ENCODE measurements at regions not wholly inside any gene's neighbourhood (a gene's known extent, or its start where the extent isn't known, plus 50 kb on each side); places are given as distances from the start of the nearest gene placed in this dataset.
"Not testable (repeated sequence)": the region's sequence is repeated elsewhere in the genome, so short reads cannot be mapped to it uniquely, and the experiment has no call there.

DNA sequence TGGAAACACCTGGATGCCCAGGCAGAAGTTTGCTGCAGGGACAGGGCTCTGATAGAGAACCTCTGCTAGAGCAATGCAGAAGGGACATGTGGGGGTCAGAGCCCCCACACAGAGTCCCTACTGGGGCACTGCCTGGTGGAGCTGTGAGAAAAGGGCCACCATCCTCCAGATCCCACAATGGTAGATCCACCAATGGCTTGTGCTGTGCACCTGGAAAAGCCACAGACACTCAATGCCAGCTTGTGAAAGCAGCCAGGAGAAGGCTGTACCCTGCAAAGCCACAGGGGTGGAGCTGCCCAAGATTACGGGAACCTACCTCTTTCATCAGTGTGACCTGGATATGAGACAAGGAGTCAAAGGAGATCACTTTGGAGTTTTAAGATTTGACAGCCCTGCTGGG lies 87.1 kb downstream of the BTBD3 start:
- TF ChIP-seq, protein P1, sequence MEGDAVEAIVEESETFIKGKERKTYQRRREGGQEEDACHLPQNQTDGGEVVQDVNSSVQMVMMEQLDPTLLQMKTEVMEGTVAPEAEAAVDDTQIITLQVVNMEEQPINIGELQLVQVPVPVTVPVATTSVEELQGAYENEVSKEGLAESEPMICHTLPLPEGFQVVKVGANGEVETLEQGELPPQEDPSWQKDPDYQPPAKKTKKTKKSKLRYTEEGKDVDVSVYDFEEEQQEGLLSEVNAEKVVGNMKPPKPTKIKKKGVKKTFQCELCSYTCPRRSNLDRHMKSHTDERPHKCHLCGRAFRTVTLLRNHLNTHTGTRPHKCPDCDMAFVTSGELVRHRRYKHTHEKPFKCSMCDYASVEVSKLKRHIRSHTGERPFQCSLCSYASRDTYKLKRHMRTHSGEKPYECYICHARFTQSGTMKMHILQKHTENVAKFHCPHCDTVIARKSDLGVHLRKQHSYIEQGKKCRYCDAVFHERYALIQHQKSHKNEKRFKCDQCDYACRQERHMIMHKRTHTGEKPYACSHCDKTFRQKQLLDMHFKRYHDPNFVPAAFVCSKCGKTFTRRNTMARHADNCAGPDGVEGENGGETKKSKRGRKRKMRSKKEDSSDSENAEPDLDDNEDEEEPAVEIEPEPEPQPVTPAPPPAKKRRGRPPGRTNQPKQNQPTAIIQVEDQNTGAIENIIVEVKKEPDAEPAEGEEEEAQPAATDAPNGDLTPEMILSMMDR (IDR thresholded peaks at IDR 0.05 in 4 of 5, conservative IDR thresholded peaks at IDR 0.05 in 1 of 5): not testable (repeated sequence)
- not testable (repeated sequence) for TF ChIP-seq POLR2A (IDR thresholded peaks at IDR 0.05)
